BLaER1 treated with 17β-estradiol and CSF1 and Interleukin-3, amounts not matched to agents 10 nM and 100 nM (cell line): ENCODE measurements at regions not wholly inside any gene's neighbourhood (a gene's known extent, or its start where the extent isn't known, plus 50 kb on each side); places are given as distances from the start of the nearest gene placed in this dataset.

Experiments used
- H3K27ac ChIP-seq, 11 experiments: shearing (Covaris generic); formaldehyde crosslinking; 2 replicates each; pipeline ENCODE4 v1.8.1; 2022
- H3K27me3 ChIP-seq, 11 experiments: shearing (Covaris generic); formaldehyde crosslinking; 2 replicates each; pipeline ENCODE4 v1.8.1; 2022
- H3K36me3 ChIP-seq, 11 experiments: shearing (Covaris generic); formaldehyde crosslinking; 2 replicates each; pipeline ENCODE4 v1.8.1; 2022
- H3K4me1 ChIP-seq, 10 experiments: shearing (Covaris generic); formaldehyde crosslinking; 2 replicates each; pipeline ENCODE4 v1.8.1; 2022
- H3K4me2 ChIP-seq, 11 experiments: shearing (Covaris generic); formaldehyde crosslinking; 2 replicates each; pipeline ENCODE4 v1.8.1; 2022
- H3K4me3 ChIP-seq, 10 experiments: shearing (Covaris generic); formaldehyde crosslinking; 2 replicates each; pipeline ENCODE4 v1.8.1; 2022
- H3K9ac ChIP-seq, 11 experiments: shearing (Covaris generic); formaldehyde crosslinking; 2 replicates each; pipeline ENCODE4 v1.8.1; 2022
- H3K9me3 ChIP-seq, 11 experiments: shearing (Covaris generic); formaldehyde crosslinking; replicated peaks in 1 of 11; 2 replicates each; pipeline ENCODE4 v1.8.1; 2022
- H4K20me1 ChIP-seq, 11 experiments: shearing (Covaris generic); formaldehyde crosslinking; 2 replicates each; pipeline ENCODE4 v1.8.1; 2022
- Cebpa-rat ChIP-seq, 11 experiments: shearing (Covaris generic); IDR thresholded peaks; 2 replicates each; pipeline ENCODE4 v1.8.1; 2022

GRCh38 chr3:191518861-191519260 lies 57.9 kb downstream of the PYDC2 start:
- Histone ChIP-seq H3K36me3 (no peaks in the 10 kb centered on the region), H3K27ac (no peak overlapping the region), H3K9ac (no peak overlapping the region), H3K27me3 (no peaks in the 10 kb centered on the region), H3K4me1 (peaks cover 0 to 11% (median 6%) of the 10 kb centered on the region in 10 experiments; a peak in 10 of 20 replicates), H4K20me1 (no peaks in the 10 kb centered on the region), H3K4me2 (no peak overlapping the region), H3K9me3 (no peaks in the 10 kb centered on the region), H3K4me3 (no peak overlapping the region)
- no peak for TF ChIP-seq Cebpa-rat (IDR thresholded peaks at IDR 0.05)

- H3K4me3 ChIP-seq: no peak overlapping the region
- H4K20me1 ChIP-seq: no peaks in the 10 kb centered on the region
- peak overlapping the region in 7 of 11 experiments; percentile 3 to 59 (median 46); a peak in 10 of 22 replicates for H3K4me2 ChIP-seq
- no peak overlapping the region for H3K9ac ChIP-seq
- H3K36me3 ChIP-seq: no peaks in the 10 kb centered on the region
- no peak for TF ChIP-seq Cebpa-rat (IDR thresholded peaks at IDR 0.05)
- H3K4me1 ChIP-seq: peaks cover 0 to 11% (median 6%) of the 10 kb centered on the region in 10 experiments; a peak in 10 of 20 replicates
- no peaks in the 10 kb centered on the region for H3K27me3 ChIP-seq
- no peak overlapping the region for H3K27ac ChIP-seq
- no peaks in the 10 kb centered on the region for H3K9me3 ChIP-seq
Measured at GRCh38 chr3:191521055-191521454, 60.1 kb downstream of the PYDC2 start.

- Histone ChIP-seq H3K9me3 (no peaks in the 10 kb centered on the region), H3K9ac (no peak overlapping the region), H3K4me2 (no peak overlapping the region), H3K4me1 (peaks cover 0 to 11% (median 6%) of the 10 kb centered on the region in 10 experiments; a peak in 10 of 20 replicates), H3K4me3 (no peak overlapping the region), H3K27me3 (no peaks in the 10 kb centered on the region), H4K20me1 (no peaks in the 10 kb centered on the region), H3K27ac (no peak overlapping the region), H3K36me3 (no peaks in the 10 kb centered on the region)
- no peak for TF ChIP-seq Cebpa-rat (IDR thresholded peaks at IDR 0.05)
Measured at GRCh38 chr3:191523148-191523547, 62.2 kb downstream of the PYDC2 start.

GRCh38 chr3:191528589-191528988 lies 67.6 kb downstream of the PYDC2 start:
- Histone ChIP-seq H3K9ac (no peak overlapping the region), H3K4me2 (no peak overlapping the region), H3K4me3 (no peak overlapping the region), H3K27me3 (no peaks in the 10 kb centered on the region), H4K20me1 (no peaks in the 10 kb centered on the region), H3K4me1 (no peaks in the 10 kb centered on the region), H3K36me3 (no peaks in the 10 kb centered on the region), H3K27ac (no peak overlapping the region), H3K9me3 (no peaks in the 10 kb centered on the region)
- no peak for TF ChIP-seq Cebpa-rat (IDR thresholded peaks at IDR 0.05)

GRCh38 chr3:191529992-191530391 lies 69.0 kb downstream of the PYDC2 start:
- Histone ChIP-seq H3K9me3 (no peaks in the 10 kb centered on the region), H3K27ac (no peak overlapping the region), H3K4me2 (no peak overlapping the region), H3K9ac (no peak overlapping the region), H3K4me3 (no peak overlapping the region), H3K27me3 (no peaks in the 10 kb centered on the region), H3K4me1 (no peaks in the 10 kb centered on the region), H3K36me3 (no peaks in the 10 kb centered on the region), H4K20me1 (no peaks in the 10 kb centered on the region)
- no peak for TF ChIP-seq Cebpa-rat (IDR thresholded peaks at IDR 0.05)

- no peak overlapping the region for H3K4me3 ChIP-seq
- H3K9me3 ChIP-seq: no peaks in the 10 kb centered on the region
- H3K4me1 ChIP-seq: no peaks in the 10 kb centered on the region
- H3K4me2 ChIP-seq: no peak overlapping the region
- no peak overlapping the region for H3K9ac ChIP-seq
- no peaks in the 10 kb centered on the region for H4K20me1 ChIP-seq
- TF ChIP-seq Cebpa-rat (IDR thresholded peaks at IDR 0.05): no peak
- no peaks in the 10 kb centered on the region for H3K27me3 ChIP-seq
- H3K27ac ChIP-seq: no peak overlapping the region
- no peaks in the 10 kb centered on the region for H3K36me3 ChIP-seq
Measured at GRCh38 chr3:191531434-191531972, 70.5 kb downstream of the PYDC2 start.

- no peaks in the 10 kb centered on the region for H3K36me3 ChIP-seq
- H3K9ac ChIP-seq: no peak overlapping the region
- no peaks in the 10 kb centered on the region for H3K4me1 ChIP-seq
- no peak overlapping the region for H3K4me2 ChIP-seq
- no peak for TF ChIP-seq Cebpa-rat (IDR thresholded peaks at IDR 0.05)
- peaks cover 0 to 3% (median 0%) of the 10 kb centered on the region in 11 experiments; a peak in 1 of 22 replicates for H3K9me3 ChIP-seq
- no peak overlapping the region for H3K4me3 ChIP-seq
- no peak overlapping the region for H3K27ac ChIP-seq
- no peaks in the 10 kb centered on the region for H4K20me1 ChIP-seq
- H3K27me3 ChIP-seq: no peaks in the 10 kb centered on the region
Measured at GRCh38 chr3:191543018-191543417, 82.1 kb downstream of the PYDC2 start.

GRCh38 chr3:191543897-191544296 lies 82.9 kb downstream of the PYDC2 start:
- Histone ChIP-seq H3K27ac (no peak overlapping the region), H3K27me3 (no peaks in the 10 kb centered on the region), H3K36me3 (no peaks in the 10 kb centered on the region), H3K4me2 (no peak overlapping the region), H3K4me1 (no peaks in the 10 kb centered on the region), H3K4me3 (no peak overlapping the region), H3K9ac (no peak overlapping the region), H3K9me3 (peaks cover 0 to 10% (median 0%) of the 10 kb centered on the region in 11 experiments; a peak in 3 of 22 replicates), H4K20me1 (no peaks in the 10 kb centered on the region)
- no peak; a peak in 1 of 22 replicates for TF ChIP-seq Cebpa-rat (IDR thresholded peaks at IDR 0.05)

- Histone ChIP-seq H3K4me1 (no peaks in the 10 kb centered on the region), H4K20me1 (no peaks in the 10 kb centered on the region), H3K36me3 (no peaks in the 10 kb centered on the region), H3K9me3 (peaks cover 0 to 10% (median 0%) of the 10 kb centered on the region in 11 experiments; a peak in 3 of 22 replicates), H3K9ac (no peak overlapping the region), H3K4me2 (no peak overlapping the region), H3K27ac (no peak overlapping the region), H3K4me3 (no peak overlapping the region), H3K27me3 (no peaks in the 10 kb centered on the region)
- TF ChIP-seq Cebpa-rat (IDR thresholded peaks at IDR 0.05): no peak
Measured at GRCh38 chr3:191549357-191549756, 88.4 kb downstream of the PYDC2 start.

- no peak for TF ChIP-seq Cebpa-rat (IDR thresholded peaks at IDR 0.05)
- H4K20me1 ChIP-seq: no peaks in the 10 kb centered on the region
- H3K36me3 ChIP-seq: no peaks in the 10 kb centered on the region
- H3K9me3 ChIP-seq: no peaks in the 10 kb centered on the region
- H3K4me3 ChIP-seq: no peak overlapping the region
- H3K4me2 ChIP-seq: no peak overlapping the region
- no peak overlapping the region for H3K27ac ChIP-seq
- H3K27me3 ChIP-seq: no peaks in the 10 kb centered on the region
- no peaks in the 10 kb centered on the region for H3K4me1 ChIP-seq
- H3K9ac ChIP-seq: no peak overlapping the region
Measured at GRCh38 chr3:191555037-191555436, 94.1 kb downstream of the PYDC2 start.
